ENCODE measurements at regions not wholly inside any gene's neighbourhood (a gene's known extent, or its start where the extent isn't known, plus 50 kb on each side); places are given as distances from the start of the nearest gene placed in this dataset.
"Not testable (repeated sequence)": the region's sequence is repeated elsewhere in the genome, so short reads cannot be mapped to it uniquely, and the experiment has no call there.

- no peaks in the 10 kb centered on the region for H3F3A ChIP-seq (ENCODE audit: control insufficient read depth, insufficient read depth)
- H3K4me3 ChIP-seq (ENCODE audit: low read length) = no peak overlapping the region
- no peak overlapping the region for H3K4me2 ChIP-seq (ENCODE audit: low read length)
- H3K79me2 ChIP-seq (ENCODE audit: control insufficient read depth, low read length) = no peaks in the 10 kb centered on the region
- H3K9me2 ChIP-seq (replicated peaks; ENCODE audit: control insufficient read depth, low read length) = no peaks in the 10 kb centered on the region
- H3K27me3 ChIP-seq (ENCODE audit: control insufficient read depth, low read length) = no peaks in the 10 kb centered on the region
- TF ChIP-seq CTCF (IDR thresholded peaks at IDR 0.05; ENCODE audit: low read depth, low read length, poor library complexity, severe bottlenecking) (no peak), EZH2phosphoT487 (IDR thresholded peaks at IDR 0.05; ENCODE audit: borderline replicate concordance, low read length) (no peak)
- H3K27ac ChIP-seq (ENCODE audit: low read depth, low read length) = no peak overlapping the region
- H3K4me1 ChIP-seq (ENCODE audit: control insufficient read depth, low read length) = no peaks in the 10 kb centered on the region
- H4K20me1 ChIP-seq (ENCODE audit: control insufficient read depth, insufficient read depth, low read depth, low read length) = no peaks in the 10 kb centered on the region
- no peaks in the 10 kb centered on the region for H3K9me3 ChIP-seq (ENCODE audit: control insufficient read depth, insufficient read depth, low read length)
- no peaks in the 10 kb centered on the region for H3K36me3 ChIP-seq (ENCODE audit: control insufficient read depth, low read length)
Observed at GRCh38 chr11:29446132-29446531, 570.7 kb downstream of the KCNA4 start.

GRCh38 chr11:29445191-29445590 lies 571.6 kb downstream of the KCNA4 start:
- not testable (repeated sequence) for H3F3A ChIP-seq (ENCODE audit: control insufficient read depth, insufficient read depth); H3K4me1 ChIP-seq (ENCODE audit: control insufficient read depth, low read length); H3K27ac ChIP-seq (ENCODE audit: low read depth, low read length); H4K20me1 ChIP-seq (ENCODE audit: control insufficient read depth, insufficient read depth, low read depth, low read length); H3K9me2 ChIP-seq (replicated peaks; ENCODE audit: control insufficient read depth, low read length); H3K9me3 ChIP-seq (ENCODE audit: control insufficient read depth, insufficient read depth, low read length); H3K4me3 ChIP-seq (ENCODE audit: low read length); H3K4me2 ChIP-seq (ENCODE audit: low read length); H3K27me3 ChIP-seq (ENCODE audit: control insufficient read depth, low read length); H3K79me2 ChIP-seq (ENCODE audit: control insufficient read depth, low read length); H3K36me3 ChIP-seq (ENCODE audit: control insufficient read depth, low read length)

GRCh38 chr11:29438815-29439214 lies 578.0 kb downstream of the KCNA4 start:
- Histone ChIP-seq H3K79me2 (ENCODE audit: control insufficient read depth, low read length) (no peaks in the 10 kb centered on the region), H3K4me1 (ENCODE audit: control insufficient read depth, low read length) (no peaks in the 10 kb centered on the region), H3K4me3 (ENCODE audit: low read length) (no peak overlapping the region), H3K9me2 (replicated peaks; ENCODE audit: control insufficient read depth, low read length) (no peaks in the 10 kb centered on the region), H3K27me3 (ENCODE audit: control insufficient read depth, low read length) (0 out of 2 replicates have a peak, but pooled peaks cover 2% of the 10 kb centered on the region), H3F3A (ENCODE audit: control insufficient read depth, insufficient read depth) (no peaks in the 10 kb centered on the region), H3K27ac (ENCODE audit: low read depth, low read length) (no peak overlapping the region), H3K4me2 (ENCODE audit: low read length) (no peak overlapping the region), H3K9me3 (ENCODE audit: control insufficient read depth, insufficient read depth, low read length) (no peaks in the 10 kb centered on the region), H3K36me3 (ENCODE audit: control insufficient read depth, low read length) (no peaks in the 10 kb centered on the region), H4K20me1 (ENCODE audit: control insufficient read depth, insufficient read depth, low read depth, low read length) (no peaks in the 10 kb centered on the region)
- TF ChIP-seq CTCF (IDR thresholded peaks at IDR 0.05; ENCODE audit: low read depth, low read length, poor library complexity, severe bottlenecking) (no peak), EZH2phosphoT487 (IDR thresholded peaks at IDR 0.05; ENCODE audit: borderline replicate concordance, low read length) (no peak)

- no peak for TF ChIP-seq CTCF (IDR thresholded peaks at IDR 0.05; ENCODE audit: low read depth, low read length, poor library complexity, severe bottlenecking)
- no peak for TF ChIP-seq EZH2phosphoT487 (IDR thresholded peaks at IDR 0.05; ENCODE audit: borderline replicate concordance, low read length)
- H3K36me3 ChIP-seq (ENCODE audit: control insufficient read depth, low read length) = no peaks in the 10 kb centered on the region
- H3K9me2 ChIP-seq (replicated peaks; ENCODE audit: control insufficient read depth, low read length) = no peaks in the 10 kb centered on the region
- H4K20me1 ChIP-seq (ENCODE audit: control insufficient read depth, insufficient read depth, low read depth, low read length) = no peaks in the 10 kb centered on the region
- no peak overlapping the region for H3K27ac ChIP-seq (ENCODE audit: low read depth, low read length)
- H3K27me3 ChIP-seq (ENCODE audit: control insufficient read depth, low read length) = 0 out of 2 replicates have a peak, but pooled peaks cover 2% of the 10 kb centered on the region
- no peaks in the 10 kb centered on the region for H3K9me3 ChIP-seq (ENCODE audit: control insufficient read depth, insufficient read depth, low read length)
- H3K4me3 ChIP-seq (ENCODE audit: low read length) = no peak overlapping the region
- H3K4me1 ChIP-seq (ENCODE audit: control insufficient read depth, low read length) = no peaks in the 10 kb centered on the region
- no peak overlapping the region for H3K4me2 ChIP-seq (ENCODE audit: low read length)
- H3K79me2 ChIP-seq (ENCODE audit: control insufficient read depth, low read length) = no peaks in the 10 kb centered on the region
- H3F3A ChIP-seq (ENCODE audit: control insufficient read depth, insufficient read depth) = no peaks in the 10 kb centered on the region
Observed at GRCh38 chr11:29435421-29435820, 581.4 kb downstream of the KCNA4 start.

Measured in DOHH2 (cell line).